Islet precursor cell (in vitro differentiated cells): ENCODE measurements at regions not wholly inside any gene's neighbourhood (a gene's known extent, or its start where the extent isn't known, plus 50 kb on each side); places are given as distances from the start of the nearest gene placed in this dataset.

ENCODE experiments used
- DNase-seq: peaks from one replicate; pipeline ENCODE4 v3.0.0-alpha.2; 2018

GRCh38 chr5:33224285-33224961 lies 216.3 kb upstream of the TARS1 start:
- DNase-seq = no peak

- DNase-seq = no peak
Measured at GRCh38 chr5:33227247-33227646, 213.5 kb upstream of the TARS1 start.

- DNase-seq = no peak
Measured at GRCh38 chr5:33227746-33228145, 213.0 kb upstream of the TARS1 start.

GRCh38 chr5:33228149-33228548 lies 212.6 kb upstream of the TARS1 start:
- no peak for DNase-seq

- DNase-seq = no peak
Measured at GRCh38 chr5:33229216-33229615, 211.5 kb upstream of the TARS1 start.

- DNase-seq = no peak
Measured at GRCh38 chr5:33230467-33231078, 210.2 kb upstream of the TARS1 start.

- DNase-seq = no peak
Measured at GRCh38 chr5:33231214-33231710, 209.5 kb upstream of the TARS1 start.

GRCh38 chr5:33231935-33232334 lies 208.8 kb upstream of the TARS1 start:
- no peak for DNase-seq

GRCh38 chr5:33232731-33233505 lies 207.8 kb upstream of the TARS1 start:
- DNase-seq = no peak

GRCh38 chr5:33235304-33235703 lies 205.5 kb upstream of the TARS1 start:
- no peak for DNase-seq

GRCh38 chr5:33235824-33236223 lies 204.9 kb upstream of the TARS1 start:
- no peak for DNase-seq

GRCh38 chr5:33237471-33237870 lies 203.3 kb upstream of the TARS1 start:
- DNase-seq = no peak

GRCh38 chr5:33238826-33239695 lies 201.7 kb upstream of the TARS1 start:
- no peak for DNase-seq

GRCh38 chr5:33240558-33240957 lies 200.2 kb upstream of the TARS1 start:
- no peak for DNase-seq

- no peak for DNase-seq
Measured at GRCh38 chr5:33241802-33242201, 199.0 kb upstream of the TARS1 start.

GRCh38 chr5:33242277-33242676 lies 198.5 kb upstream of the TARS1 start:
- DNase-seq = no peak

- no peak for DNase-seq
Measured at GRCh38 chr5:33244441-33245150, 196.2 kb upstream of the TARS1 start.

- no peak for DNase-seq
Measured at GRCh38 chr5:33254579-33254978, 186.2 kb upstream of the TARS1 start.

GRCh38 chr5:33257807-33258429 lies 182.8 kb upstream of the TARS1 start:
- DNase-seq = no peak

GRCh38 chr5:33258553-33258952 lies 182.2 kb upstream of the TARS1 start:
- DNase-seq = no peak

- DNase-seq = no peak
Measured at GRCh38 chr5:33260098-33260497, 180.7 kb upstream of the TARS1 start.

- DNase-seq = no peak
Measured at GRCh38 chr5:33261305-33261704, 179.5 kb upstream of the TARS1 start.
